Panc1 (cell line): ENCODE measurements at regions not wholly inside any gene's neighbourhood (a gene's known extent, or its start where the extent isn't known, plus 50 kb on each side); places are given as distances from the start of the nearest gene placed in this dataset.

Experiments used
- CTCF ChIP-seq: fragments of 450-650 bp; IDR thresholded peaks from 2 replicates; pipeline ENCODE4 v1.5.1; 2017; ENCODE audit warnings: mild to moderate bottlenecking
- POLR2AphosphoS5 ChIP-seq: IDR thresholded peaks from 2 replicates; pipeline ENCODE4 v1.6.1; 2012; ENCODE audit warnings: mild to moderate bottlenecking, low read depth, low read length, moderate library complexity
- TCF7L2 ChIP-seq: IDR thresholded peaks from 2 replicates; pipeline ENCODE4 v1.6.1; 2011; ENCODE audit warnings: mild to moderate bottlenecking, low read depth, low read length, inconsistent platforms

- TF ChIP-seq CTCF (no peak), POLR2AphosphoS5 (no peak), TCF7L2 (no peak)
Observed at GRCh38 chr1:217261636-217262035, 369.3 kb downstream of the GPATCH2 start.
